ENCODE measurements at regions not wholly inside any gene's neighbourhood (a gene's known extent, or its start where the extent isn't known, plus 50 kb on each side); places are given as distances from the start of the nearest gene placed in this dataset.

DNA sequence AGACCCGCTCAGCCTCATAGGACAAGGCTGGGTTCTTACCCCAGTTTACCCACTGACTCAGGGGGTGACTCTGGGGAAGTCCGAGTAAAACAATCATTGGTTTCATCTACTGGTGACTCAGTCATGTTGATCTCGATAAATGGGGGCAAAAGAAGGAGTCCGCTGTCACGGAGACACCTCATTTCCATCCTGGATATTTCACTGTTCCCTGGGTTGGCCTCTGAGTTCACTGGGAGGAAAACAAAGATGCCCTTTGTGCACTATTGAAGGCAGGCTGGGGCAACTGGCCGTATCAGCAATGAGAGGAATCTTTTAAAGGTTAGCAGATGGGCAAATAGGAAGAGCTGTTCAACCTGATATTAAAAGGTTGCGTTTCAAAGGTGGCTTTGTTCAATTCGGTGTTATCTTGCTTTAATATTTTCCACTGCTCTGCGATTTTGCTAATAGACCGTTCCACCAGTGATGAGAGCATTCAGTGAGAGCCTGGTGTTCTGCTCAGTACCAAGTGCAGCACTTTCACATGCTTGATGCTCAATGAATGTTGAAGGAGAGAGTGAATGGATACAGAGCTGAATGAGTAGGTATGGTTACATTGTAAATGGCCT, 110.2 kb upstream of the EGFLAM start:
- intact Hi-C loops (cut with micrococcal nuclease), result no loop called here

GRCh38 chr5:38143384-38143783, 115.0 kb upstream of the EGFLAM start:
- Histone ChIP-seq H3K4me3 (replicated peaks in 1 of 2; ENCODE audit: low read depth in 1 of 2, low read length in 2 of 2) (no peak overlapping the region), H4K20me1 (ENCODE audit: insufficient read depth) (no peaks in the 10 kb centered on the region), H2AFZ (ENCODE audit: low read depth, low read length, poor library complexity, severe bottlenecking) (no peak overlapping the region), H3K9ac (ENCODE audit: low read length) (no peak overlapping the region), H3K79me2 (ENCODE audit: insufficient read depth, low read length) (no peaks in the 10 kb centered on the region), H3K4me2 (ENCODE audit: low read length) (no peak overlapping the region), H3K27me3 (ENCODE audit: insufficient read depth, low read length) (peaks cover 39% of the 10 kb centered on the region), H3K9me3 (ENCODE audit: control insufficient read depth in 1 of 2, insufficient read depth in 1 of 2, low read depth in 1 of 2, low read length in 2 of 2) (no peaks in the 10 kb centered on the region), H3K36me3 (ENCODE audit: control insufficient read depth in 1 of 2, insufficient read depth in 2 of 2, low read length in 2 of 2) (no peaks in the 10 kb centered on the region), H3K9me2 (ENCODE audit: insufficient read depth) (no peaks in the 10 kb centered on the region), H3K27ac (ENCODE audit: low read depth, low read length) (no peak overlapping the region), H3K4me1 (ENCODE audit: control insufficient read depth in 1 of 2, insufficient read depth in 2 of 2, low read length in 2 of 2) (no peaks in the 10 kb centered on the region)
- intact Hi-C loops (cut with micrococcal nuclease), result no loop called here
- ChIA-PET RAD21 (ENCODE audit: low non-redundant PET in 1 of 2, low total read pairs in 2 of 2, uncharacterized antibody in 2 of 2, unreplicated experiment in 2 of 2) (no interaction called here), POLR2A (no interaction called here), CTCF (no interaction called here)
- no peak for DNase-seq (ENCODE audit: low read depth, low spot score)
- no TSS peak for BruUV-seq (replicated peaks)
- TF ChIP-seq ELF1 (IDR thresholded peaks at IDR 0.05; ENCODE audit: borderline replicate concordance, low read depth) (no peak), POLR2AphosphoS5 (IDR thresholded peaks at IDR 0.05; ENCODE audit: low read depth, low read length) (no peak), EGR1 (IDR thresholded peaks at IDR 0.05; ENCODE audit: low read depth) (no peak), ZNF274 (IDR thresholded peaks at IDR 0.05; ENCODE audit: low read depth, low read length) (no peak), SRF (IDR thresholded peaks at IDR 0.05; ENCODE audit: low read depth) (no peak), JUND (IDR thresholded peaks at IDR 0.05) (no peak), SIN3A (IDR thresholded peaks at IDR 0.05; ENCODE audit: low read depth) (no peak), RAD21 (IDR thresholded peaks at IDR 0.05; ENCODE audit: low read depth) (no peak), ATF3 (IDR thresholded peaks at IDR 0.05) (no peak), REST (IDR thresholded peaks at IDR 0.05; ENCODE audit: low read depth) (no peak), EZH2 (IDR thresholded peaks at IDR 0.05) (no peak), POLR2A (IDR thresholded peaks at IDR 0.05; ENCODE audit: borderline replicate concordance, extremely low read depth, insufficient read depth, insufficient read length) (no peak)
- no peak for ATAC-seq

More for the DNA sequence above, 110.2 kb upstream of the EGFLAM start:
- no peak for TF ChIP-seq SP1 (IDR thresholded peaks at IDR 0.05; ENCODE audit: low read depth)
- no peak for TF ChIP-seq EGR1 (IDR thresholded peaks at IDR 0.05; ENCODE audit: low read depth)
- no peak for TF ChIP-seq ZFX (IDR thresholded peaks at IDR 0.05)
- TF ChIP-seq MAX (IDR thresholded peaks at IDR 0.05), result no peak
- Histone ChIP-seq H3K9me2 (ENCODE audit: insufficient read depth) (no peaks in the 10 kb centered on the region), H3K9me3 (ENCODE audit: control insufficient read depth in 1 of 2, insufficient read depth in 1 of 2, low read depth in 1 of 2, low read length in 2 of 2) (no peaks in the 10 kb centered on the region), H3K27ac (ENCODE audit: low read depth, low read length) (no peak overlapping the region), H3K36me3 (ENCODE audit: control insufficient read depth in 1 of 2, insufficient read depth in 2 of 2, low read length in 2 of 2) (no peaks in the 10 kb centered on the region), H3K79me2 (ENCODE audit: insufficient read depth, low read length) (no peaks in the 10 kb centered on the region), H3K4me1 (ENCODE audit: control insufficient read depth in 1 of 2, insufficient read depth in 2 of 2, low read length in 2 of 2) (no peaks in the 10 kb centered on the region), H3K4me3 (replicated peaks in 1 of 2; ENCODE audit: low read depth in 1 of 2, low read length in 2 of 2) (no peak overlapping the region), H4K20me1 (ENCODE audit: insufficient read depth) (no peaks in the 10 kb centered on the region), H3K9ac (ENCODE audit: low read length) (no peak overlapping the region), H3K27me3 (ENCODE audit: insufficient read depth, low read length) (peaks cover 38% of the 10 kb centered on the region), H2AFZ (ENCODE audit: low read depth, low read length, poor library complexity, severe bottlenecking) (no peak overlapping the region), H3K4me2 (ENCODE audit: low read length) (no peak overlapping the region)
- DNase-seq (ENCODE audit: low read depth, low spot score) (no peak), ATAC-seq (no peak)
- ChIA-PET CTCF (no interaction called here), POLR2A (no interaction called here), RAD21 (ENCODE audit: low non-redundant PET in 1 of 2, low total read pairs in 2 of 2, uncharacterized antibody in 2 of 2, unreplicated experiment in 2 of 2) (no interaction called here)
- BruUV-seq (replicated peaks), result no TSS peak
